Naive B cell (primary cell): ENCODE measurements at regions not wholly inside any gene's neighbourhood (a gene's known extent, or its start where the extent isn't known, plus 50 kb on each side); places are given as distances from the start of the nearest gene placed in this dataset.

ENCODE experiments used
- ATAC-seq, 2 donors: fragments of 150-1000 bp; cut with Tn5 transposase; 2 replicates each; pipeline ENCODE4 v1.10.0; 2021; ENCODE audit warnings: low read depth in 2 of 2, mild to moderate bottlenecking in 2 of 2, moderate library complexity in 2 of 2
- DNase-seq: peaks from one replicate; pipeline ENCODE4 v3.0.0; 2022
- H3K27ac Mint-ChIP-seq, 6 donors: one replicate each; pipeline ENCODE4 v1.8.0; 2020 to 2022; ENCODE audit warnings: mild to moderate bottlenecking in 6 of 6, mixed read lengths in 6 of 6, moderate library complexity in 5 of 6, inconsistent platforms in 2 of 6
- H3K27me3 Mint-ChIP-seq, 3 donors: one replicate each; pipeline ENCODE4 v1.8.0; 2021 to 2022; ENCODE audit warnings: mixed read lengths in 3 of 3, mild to moderate bottlenecking in 1 of 3
- H3K36me3 Mint-ChIP-seq, 2 donors: one replicate each; pipeline ENCODE4 v1.8.0; 2020 to 2022; ENCODE audit warnings: mixed read lengths in 2 of 2, inconsistent platforms in 1 of 2, mild to moderate bottlenecking in 1 of 2
- H3K4me1 Mint-ChIP-seq, 3 donors: one replicate each; pipeline ENCODE4 v1.8.0; 2020 to 2022; ENCODE audit warnings: mixed read lengths in 3 of 3, inconsistent platforms in 1 of 3, mild to moderate bottlenecking in 1 of 3, moderate library complexity in 1 of 3
- H3K4me3 Mint-ChIP-seq, 8 donors: one replicate each; pipeline ENCODE4 v1.8.0; 2020 to 2022; ENCODE audit warnings: mild to moderate bottlenecking in 8 of 8, mixed read lengths in 8 of 8, moderate library complexity in 8 of 8, inconsistent platforms in 2 of 8
- H3K9me3 Mint-ChIP-seq, 7 donors: one replicate each; pipeline ENCODE4 v1.8.0; 2020 to 2022; ENCODE audit warnings: mixed read lengths in 7 of 7, mild to moderate bottlenecking in 5 of 7, inconsistent platforms in 2 of 7, moderate library complexity in 1 of 7

DNA sequence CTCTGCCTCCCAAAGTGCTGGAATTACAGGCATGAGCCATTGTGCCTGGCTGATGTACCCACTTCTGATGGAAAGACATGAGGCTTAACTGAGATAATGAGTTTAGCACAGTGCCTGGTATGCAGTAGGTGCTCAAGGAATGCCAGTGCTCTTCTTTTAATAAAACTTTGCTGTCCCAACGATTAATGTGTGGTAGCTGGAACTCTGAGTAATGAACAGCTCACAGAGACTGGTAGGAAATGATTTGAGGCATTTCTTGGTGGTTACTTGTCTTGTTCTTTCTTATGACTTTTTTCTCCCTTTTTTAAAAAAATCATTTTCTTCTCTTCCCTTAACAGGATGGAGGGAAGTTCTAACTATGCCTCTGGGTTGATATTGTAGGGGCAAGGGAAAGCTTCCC is 235.7 kb upstream of the PWP1 start:
- ATAC-seq, result no peak
- no peak overlapping the region for H3K4me3 Mint-ChIP-seq
- DNase-seq, result no peak
- H3K4me1 Mint-ChIP-seq, result peaks cover 0 to 7% (median 5%) of the 10 kb centered on the region in 3 donors
- no peak overlapping the region for H3K27ac Mint-ChIP-seq
- peaks cover 0 to 10% (median 0%) of the 10 kb centered on the region in 3 donors for H3K27me3 Mint-ChIP-seq
- peaks cover 0 to 12% of the 10 kb centered on the region in 2 donors for H3K36me3 Mint-ChIP-seq
- peaks cover 0 to 10% (median 7%) of the 10 kb centered on the region in 7 donors for H3K9me3 Mint-ChIP-seq

DNA sequence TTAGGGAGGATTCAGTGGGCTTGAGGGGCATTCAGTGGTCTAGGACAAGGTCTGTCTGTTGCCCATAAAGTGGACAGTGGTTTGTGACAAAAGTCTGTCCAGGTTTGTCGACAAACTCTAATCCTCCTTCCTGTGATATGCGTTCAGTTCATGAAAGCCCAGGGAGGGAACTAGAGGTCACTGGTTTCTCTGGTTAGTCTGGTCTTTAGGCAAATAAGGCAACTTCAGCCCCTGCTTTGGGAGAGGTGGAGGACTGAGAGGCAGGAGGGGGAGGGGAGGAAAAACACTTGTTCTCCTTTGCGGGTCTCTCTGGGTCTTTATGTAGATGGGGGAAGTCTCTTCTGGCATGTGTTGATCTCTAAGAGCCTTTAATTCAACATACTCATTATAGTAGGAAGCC is 235.1 kb upstream of the PWP1 start:
- H3K9me3 Mint-ChIP-seq, result peaks cover 0 to 10% (median 7%) of the 10 kb centered on the region in 7 donors
- no peak for DNase-seq
- peak overlapping the region in 1 of 6 donors; percentile 50 for H3K27ac Mint-ChIP-seq
- peaks cover 0 to 12% of the 10 kb centered on the region in 2 donors for H3K36me3 Mint-ChIP-seq
- H3K4me3 Mint-ChIP-seq, result no peak overlapping the region
- no peak for ATAC-seq
- H3K27me3 Mint-ChIP-seq, result peaks cover 0 to 10% (median 0%) of the 10 kb centered on the region in 3 donors
- peaks cover 0 to 7% (median 5%) of the 10 kb centered on the region in 3 donors for H3K4me1 Mint-ChIP-seq

DNA sequence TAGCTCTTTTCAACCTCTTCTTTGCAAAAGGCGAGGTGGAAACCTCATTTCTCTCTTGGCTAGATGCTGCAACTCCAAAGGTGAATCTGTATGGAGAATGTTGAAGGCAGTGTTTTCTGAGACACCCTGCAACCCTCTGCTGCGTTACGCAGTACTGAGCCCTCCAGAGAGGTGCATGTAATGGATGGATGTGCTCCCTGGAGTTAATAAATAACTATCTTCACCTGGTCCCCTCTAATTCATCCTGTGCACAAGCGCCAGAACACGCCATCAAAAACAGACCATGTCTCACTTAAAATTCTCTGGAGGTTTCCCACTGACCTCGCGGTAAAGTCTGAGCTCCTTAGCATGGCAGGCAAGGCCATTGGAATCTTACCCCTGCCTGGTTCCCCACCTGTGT is 234.4 kb upstream of the PWP1 start:
- no peak overlapping the region for H3K4me3 Mint-ChIP-seq
- H3K4me1 Mint-ChIP-seq, result peaks cover 0 to 7% (median 5%) of the 10 kb centered on the region in 3 donors
- H3K36me3 Mint-ChIP-seq, result peaks cover 0 to 12% of the 10 kb centered on the region in 2 donors
- H3K27ac Mint-ChIP-seq, result peak overlapping the region in 1 of 6 donors; percentile 14
- H3K9me3 Mint-ChIP-seq, result peaks cover 0 to 10% (median 7%) of the 10 kb centered on the region in 7 donors
- ATAC-seq, result no peak
- H3K27me3 Mint-ChIP-seq, result peaks cover 0 to 10% (median 0%) of the 10 kb centered on the region in 3 donors
- DNase-seq, result no peak

DNA sequence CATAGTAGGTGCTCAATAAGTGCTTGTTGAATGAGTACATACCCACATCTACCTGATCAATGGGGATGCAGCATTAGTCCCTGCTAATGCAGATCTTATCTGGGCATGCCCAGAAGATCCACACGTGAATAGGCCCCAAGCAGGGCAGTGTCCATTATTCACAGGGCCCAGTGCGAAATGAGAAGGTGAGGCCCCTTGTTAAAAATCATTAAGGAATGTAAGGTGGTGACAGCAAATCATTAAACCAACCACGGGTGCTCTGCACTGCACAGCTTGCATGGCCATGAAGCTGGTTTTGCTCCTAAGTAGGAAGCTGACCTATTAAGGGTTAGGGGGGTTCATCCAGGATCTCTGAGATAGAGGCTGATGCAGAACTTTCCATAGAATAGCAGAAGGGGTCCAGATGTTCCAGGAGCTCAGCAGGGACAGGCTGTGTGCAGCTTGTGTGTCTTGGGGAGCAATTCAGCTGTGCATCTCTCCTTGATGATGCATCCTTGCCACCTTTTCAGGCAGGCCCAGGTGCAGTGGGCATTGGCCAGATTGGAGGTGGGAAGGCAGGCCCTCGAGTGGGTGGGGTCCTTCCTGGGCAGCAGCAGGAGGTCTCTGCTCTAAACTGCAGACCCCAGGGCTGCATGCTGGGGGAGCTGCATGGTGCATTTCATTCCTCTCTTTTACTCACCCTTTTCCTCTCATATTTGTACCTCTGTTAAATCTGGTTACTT is 231.3 kb upstream of the PWP1 start:
- Mint-ChIP-seq H3K27me3 (peaks cover 0 to 10% (median 0%) of the 10 kb centered on the region in 3 donors), H3K9me3 (peaks cover 0 to 10% (median 7%) of the 10 kb centered on the region in 7 donors), H3K27ac (peak overlapping the region in 2 of 6 donors; percentile 42 to 51), H3K4me3 (no peak overlapping the region), H3K4me1 (peaks cover 0 to 7% (median 0%) of the 10 kb centered on the region in 3 donors), H3K36me3 (peaks cover 0 to 12% of the 10 kb centered on the region in 2 donors)
- DNase-seq (no peak), ATAC-seq (no peak)

DNA sequence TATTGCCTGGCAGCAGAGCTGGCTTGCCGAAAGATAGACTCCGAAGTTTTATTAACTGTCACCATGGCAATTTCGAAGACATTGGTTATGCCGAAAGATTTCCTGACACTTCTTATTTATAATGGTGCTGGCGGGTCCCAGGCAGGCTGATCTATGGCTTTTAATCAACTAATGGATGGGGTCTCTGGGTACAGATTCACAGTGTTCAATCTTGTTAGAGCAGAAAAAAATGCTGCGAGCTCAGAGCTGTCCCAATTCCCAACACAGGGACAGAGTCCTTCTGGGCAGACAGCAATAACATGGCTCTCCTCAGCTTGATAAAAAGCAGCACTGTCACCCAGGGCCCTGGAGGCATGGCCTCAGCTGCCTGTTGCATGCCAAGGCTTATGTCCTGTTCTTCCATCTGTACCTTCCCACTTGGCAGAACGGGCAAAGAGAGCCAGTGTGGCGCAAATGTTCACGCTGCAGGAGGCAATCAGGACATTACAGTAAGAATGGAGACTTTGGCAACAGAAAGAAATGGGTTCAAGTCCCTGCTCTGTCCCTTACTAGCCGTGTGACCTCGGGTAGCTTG is 228.2 kb upstream of the PWP1 start:
- H3K9me3 Mint-ChIP-seq, result peaks cover 0 to 10% (median 7%) of the 10 kb centered on the region in 7 donors
- peaks cover 0 to 12% of the 10 kb centered on the region in 2 donors for H3K36me3 Mint-ChIP-seq
- H3K4me3 Mint-ChIP-seq, result no peak overlapping the region
- H3K4me1 Mint-ChIP-seq, result no peaks in the 10 kb centered on the region
- H3K27ac Mint-ChIP-seq, result no peak overlapping the region
- DNase-seq (no peak), ATAC-seq (no peak)
- H3K27me3 Mint-ChIP-seq, result no peaks in the 10 kb centered on the region

DNA sequence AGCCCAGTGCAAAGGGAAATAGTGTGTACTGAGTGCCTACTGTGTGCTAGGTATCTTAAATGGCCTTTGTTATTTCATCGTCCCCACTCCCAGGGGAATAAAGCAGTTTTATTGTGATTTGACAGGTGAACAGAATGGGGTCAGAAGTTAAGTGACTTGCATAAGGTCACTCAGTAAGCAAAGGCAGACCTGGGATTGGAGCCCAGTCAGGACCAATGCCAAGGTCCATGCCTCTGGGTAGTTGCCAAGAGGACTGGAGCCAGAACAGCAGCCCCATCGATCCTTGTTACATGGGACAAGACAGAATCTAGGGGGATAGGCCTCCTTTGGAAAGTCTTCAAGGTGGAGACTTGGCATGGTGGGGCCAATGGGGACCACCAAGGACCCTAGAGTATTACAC is 227.4 kb upstream of the PWP1 start:
- Mint-ChIP-seq H3K27ac (peak overlapping the region in 2 of 6 donors; percentile 34 to 69), H3K4me3 (no peak overlapping the region), H3K27me3 (no peaks in the 10 kb centered on the region), H3K9me3 (peaks cover 0 to 7% (median 4%) of the 10 kb centered on the region in 7 donors), H3K36me3 (peaks cover 0 to 5% of the 10 kb centered on the region in 2 donors), H3K4me1 (no peaks in the 10 kb centered on the region)
- ATAC-seq (no peak), DNase-seq (no peak)

DNA sequence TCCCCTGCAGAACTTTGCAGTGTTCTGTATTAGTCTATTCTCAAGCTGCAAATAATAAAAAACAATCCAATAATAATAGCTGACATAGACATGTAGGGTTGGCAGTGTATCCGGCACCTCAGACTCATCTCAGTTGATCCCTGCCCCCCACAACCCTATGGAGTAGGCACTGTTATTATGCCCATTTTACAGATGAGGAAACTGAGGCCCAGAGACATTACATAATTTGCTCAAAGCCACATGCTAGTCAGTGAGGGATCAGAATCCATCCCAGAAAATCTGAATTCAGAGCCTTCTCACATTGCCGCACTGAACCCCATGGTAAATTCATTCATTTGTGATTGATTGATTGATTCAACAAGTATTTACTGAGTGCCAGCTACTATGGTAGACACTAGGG is 226.6 kb upstream of the PWP1 start:
- Mint-ChIP-seq H3K4me1 (no peaks in the 10 kb centered on the region), H3K27me3 (no peaks in the 10 kb centered on the region), H3K9me3 (peaks cover 0 to 2% (median 0%) of the 10 kb centered on the region in 7 donors), H3K36me3 (no peaks in the 10 kb centered on the region), H3K4me3 (no peak overlapping the region), H3K27ac (no peak overlapping the region)
- ATAC-seq (no peak), DNase-seq (no peak)

DNA sequence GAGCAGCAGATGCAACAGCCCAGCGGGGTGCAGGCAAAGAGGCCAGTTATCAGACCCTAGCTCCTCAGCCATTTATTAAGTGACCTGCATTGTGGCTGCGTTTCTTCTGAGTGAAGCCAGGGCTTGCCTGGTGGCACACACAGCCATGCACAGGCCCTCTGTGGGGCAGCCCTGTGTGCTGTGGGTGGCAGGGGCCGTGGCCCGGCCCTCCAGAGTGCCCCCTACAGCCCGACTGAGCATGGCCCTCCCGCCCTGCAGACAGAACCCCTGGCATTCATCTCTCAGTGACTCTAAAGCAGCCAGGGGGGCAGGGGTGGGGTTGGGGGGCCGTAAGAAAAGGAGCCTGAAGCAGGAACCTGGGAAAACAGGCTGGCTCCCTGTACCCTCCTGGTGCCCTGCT is 226.0 kb upstream of the PWP1 start:
- H3K4me3 Mint-ChIP-seq, result no peak overlapping the region
- H3K27me3 Mint-ChIP-seq, result no peaks in the 10 kb centered on the region
- no peak for ATAC-seq
- no peaks in the 10 kb centered on the region for H3K36me3 Mint-ChIP-seq
- H3K27ac Mint-ChIP-seq, result peak overlapping the region in 2 of 6 donors; percentile 58 to 78
- peaks cover 0 to 2% (median 0%) of the 10 kb centered on the region in 7 donors for H3K9me3 Mint-ChIP-seq
- DNase-seq, result no peak
- H3K4me1 Mint-ChIP-seq, result no peaks in the 10 kb centered on the region

DNA sequence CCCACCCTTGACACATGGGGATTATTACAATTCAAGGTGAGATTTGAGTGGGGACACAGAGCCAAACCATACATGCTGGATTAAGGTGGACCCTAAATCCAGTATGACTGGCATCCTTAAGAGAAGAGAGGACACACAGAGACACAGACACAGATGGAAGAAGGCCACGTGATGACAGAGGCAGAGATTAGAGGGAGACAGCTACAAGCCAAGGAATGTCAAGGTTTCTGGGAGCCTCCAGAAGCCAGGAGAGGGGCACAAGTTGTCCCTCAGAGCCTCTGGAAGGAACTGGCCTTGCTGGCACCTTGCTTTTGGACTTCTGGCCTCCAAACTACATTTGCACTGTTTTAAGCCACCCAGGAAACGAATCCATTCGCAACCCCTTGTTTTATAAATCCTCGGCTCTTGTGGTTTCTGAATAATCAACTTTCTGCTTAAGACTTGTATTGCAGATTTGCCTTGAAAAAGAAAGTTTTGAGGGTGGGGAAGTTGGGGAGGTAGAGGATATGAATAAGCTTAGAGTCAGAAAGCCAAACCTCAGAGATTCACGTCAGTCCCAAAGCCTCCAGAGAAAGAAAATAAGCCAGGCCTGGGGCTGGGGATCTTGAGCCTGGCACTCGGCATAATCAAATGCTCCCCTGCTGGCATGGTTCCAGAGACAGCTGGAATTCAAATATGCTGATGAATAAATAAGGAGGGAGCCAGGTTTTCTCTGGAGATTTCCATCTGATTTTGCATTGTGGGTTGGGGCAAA is 224.2 kb upstream of the PWP1 start:
- no peaks in the 10 kb centered on the region for H3K36me3 Mint-ChIP-seq
- no peaks in the 10 kb centered on the region for H3K4me1 Mint-ChIP-seq
- H3K27me3 Mint-ChIP-seq, result no peaks in the 10 kb centered on the region
- DNase-seq (no peak), ATAC-seq (no peak)
- no peaks in the 10 kb centered on the region for H3K9me3 Mint-ChIP-seq
- H3K27ac Mint-ChIP-seq, result peak overlapping the region in 1 of 6 donors; percentile 34
- no peak overlapping the region for H3K4me3 Mint-ChIP-seq

DNA sequence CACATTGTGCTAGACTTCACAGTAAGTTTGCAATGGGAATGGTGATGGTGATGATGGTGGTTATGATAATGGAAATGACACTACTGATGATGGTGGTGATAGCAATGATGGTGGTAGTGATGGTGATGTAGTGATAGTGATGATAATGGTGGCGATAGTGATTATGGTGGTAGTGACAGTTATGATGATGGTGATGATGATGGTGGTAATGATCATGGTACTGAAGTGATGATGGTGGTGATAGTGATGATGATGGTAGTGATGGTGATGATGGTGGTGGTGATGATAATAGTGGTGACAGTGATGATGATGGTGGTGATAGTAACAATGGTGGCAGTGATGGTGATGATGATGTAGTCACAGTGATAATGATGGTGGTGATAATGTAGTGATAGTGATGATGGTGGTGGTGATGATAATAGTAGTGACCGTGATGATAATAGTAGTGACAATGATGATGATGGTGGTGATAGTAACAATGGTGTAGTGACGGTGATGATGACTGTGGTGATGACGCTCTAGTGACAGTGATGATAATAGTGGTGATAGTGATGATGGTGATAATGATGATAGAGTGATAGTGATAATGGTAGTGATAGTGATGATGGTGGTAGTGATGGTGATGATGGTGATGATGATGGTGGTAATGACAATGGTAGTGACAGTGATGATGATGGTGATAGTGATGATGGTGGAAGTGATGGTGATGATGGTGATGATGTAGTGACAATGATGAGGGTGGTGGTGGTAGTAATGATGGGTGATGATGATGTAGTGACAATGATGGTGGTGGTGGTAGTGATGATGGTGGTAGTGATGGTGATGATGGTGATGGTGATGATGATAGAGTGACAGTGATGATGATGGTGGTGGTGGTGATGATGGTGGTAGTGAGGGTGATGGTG is 222.9 kb upstream of the PWP1 start:
- H3K27me3 Mint-ChIP-seq, result no peaks in the 10 kb centered on the region
- no peaks in the 10 kb centered on the region for H3K9me3 Mint-ChIP-seq
- no peaks in the 10 kb centered on the region for H3K36me3 Mint-ChIP-seq
- H3K4me1 Mint-ChIP-seq, result no peaks in the 10 kb centered on the region
- no peak overlapping the region for H3K4me3 Mint-ChIP-seq
- no peak for ATAC-seq
- H3K27ac Mint-ChIP-seq, result no peak overlapping the region
- DNase-seq, result no peak

DNA sequence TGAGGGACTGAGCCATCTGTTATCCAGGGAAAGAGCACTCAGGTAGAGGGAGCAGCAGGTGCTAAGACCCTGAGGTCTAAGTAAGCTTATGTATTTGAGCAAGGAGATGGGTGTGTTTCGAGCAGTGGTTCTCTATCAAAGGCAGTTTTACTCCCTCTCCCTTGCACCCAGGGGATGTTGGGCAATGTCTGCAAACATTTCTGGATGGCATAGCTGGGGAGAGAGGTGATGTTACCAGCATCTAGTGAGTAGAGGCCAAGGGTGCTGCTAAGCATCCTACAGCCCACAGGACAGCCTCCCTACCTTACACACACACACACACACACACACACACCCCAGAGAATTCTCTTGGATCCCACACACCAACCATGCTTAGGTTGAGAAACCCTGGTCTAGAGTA is 221.0 kb upstream of the PWP1 start:
- Mint-ChIP-seq H3K4me3 (no peak overlapping the region), H3K27me3 (no peaks in the 10 kb centered on the region), H3K9me3 (no peaks in the 10 kb centered on the region), H3K27ac (no peak overlapping the region), H3K36me3 (no peaks in the 10 kb centered on the region), H3K4me1 (peaks cover 0 to 3% (median 2%) of the 10 kb centered on the region in 3 donors)
- ATAC-seq (no peak), DNase-seq (no peak)

DNA sequence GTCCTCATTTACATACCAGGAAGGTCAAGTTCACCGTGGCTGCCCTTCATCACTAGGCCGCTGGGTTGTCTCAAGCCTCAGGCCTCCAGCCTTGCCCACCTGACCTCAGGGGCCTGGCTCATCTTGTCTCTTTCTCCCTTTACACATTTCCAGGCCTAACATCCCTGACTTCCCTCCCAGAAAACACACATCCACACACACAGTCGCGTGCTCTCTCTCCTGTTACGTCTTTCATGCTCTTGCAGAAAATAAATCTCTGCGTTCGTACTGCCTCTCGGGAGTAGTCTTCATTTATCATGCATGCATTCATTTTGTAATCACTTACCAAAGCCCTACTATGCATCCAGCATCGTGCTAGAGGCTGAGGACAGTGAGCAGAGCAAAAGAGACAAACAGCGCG is 220.0 kb upstream of the PWP1 start:
- ATAC-seq (no peak), DNase-seq (no peak)
- Mint-ChIP-seq H3K4me1 (peaks cover 0 to 3% (median 2%) of the 10 kb centered on the region in 3 donors), H3K9me3 (no peaks in the 10 kb centered on the region), H3K27ac (peak overlapping the region in 1 of 6 donors; percentile 28), H3K36me3 (no peaks in the 10 kb centered on the region), H3K27me3 (no peaks in the 10 kb centered on the region), H3K4me3 (no peak overlapping the region)

DNA sequence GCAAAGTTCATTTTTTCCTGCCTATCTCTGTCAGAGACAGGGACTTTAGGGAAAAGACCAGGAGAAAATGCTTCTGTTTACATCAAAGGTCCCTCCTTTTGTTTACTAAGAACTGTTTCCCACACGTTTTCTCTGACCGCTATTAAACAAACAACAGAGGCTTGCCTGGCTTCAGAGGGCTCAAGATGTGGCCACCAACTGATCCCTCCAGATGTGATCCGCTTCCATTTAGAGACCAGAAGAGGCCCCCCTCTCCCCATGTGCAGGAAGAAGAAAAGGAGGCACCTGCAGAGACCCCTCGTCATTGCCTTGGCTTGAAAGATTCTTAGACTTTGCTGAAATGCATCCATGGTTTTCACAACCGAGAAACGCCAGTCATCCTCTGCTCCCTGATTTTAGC is 217.9 kb upstream of the PWP1 start:
- DNase-seq (no peak), ATAC-seq (no peak)
- no peak overlapping the region for H3K4me3 Mint-ChIP-seq
- peak overlapping the region in 1 of 6 donors; percentile 35 for H3K27ac Mint-ChIP-seq
- H3K27me3 Mint-ChIP-seq, result no peaks in the 10 kb centered on the region
- no peaks in the 10 kb centered on the region for H3K36me3 Mint-ChIP-seq
- peaks cover 0 to 3% (median 2%) of the 10 kb centered on the region in 3 donors for H3K4me1 Mint-ChIP-seq
- no peaks in the 10 kb centered on the region for H3K9me3 Mint-ChIP-seq
